Muscle layer of duodenum (tissue), 2 donors: ENCODE measurements at regions not wholly inside any gene's neighbourhood (a gene's known extent, or its start where the extent isn't known, plus 50 kb on each side); places are given as distances from the start of the nearest gene placed in this dataset.

Experiments
- H3K27ac ChIP-seq: one replicate; pipeline ENCODE4 v1.7.0; 2013; ENCODE audit warnings: mild to moderate bottlenecking, low read length
- H3K27me3 ChIP-seq: one replicate; pipeline ENCODE4 v1.7.0; 2013; ENCODE audit warnings: low read depth, mild to moderate bottlenecking, control low read depth, low read length
- H3K36me3 ChIP-seq, 2 donors: one replicate each; pipeline ENCODE4 v1.7.0; 2013; ENCODE audit warnings: low read length in 2 of 2, control low read depth in 1 of 2, mild to moderate bottlenecking in 1 of 2; ENCODE audit not compliant: insufficient read depth in 2 of 2, control insufficient read depth in 1 of 2
- H3K4me1 ChIP-seq, 2 donors: one replicate each; pipeline ENCODE4 v1.7.0; 2013; ENCODE audit warnings: low read length in 2 of 2, mild to moderate bottlenecking in 2 of 2, control low read depth in 1 of 2, moderate library complexity in 1 of 2; ENCODE audit not compliant: insufficient read depth in 2 of 2, control insufficient read depth in 1 of 2
- H3K4me3 ChIP-seq, 2 donors: one replicate each; pipeline ENCODE4 v1.7.0; 2013; ENCODE audit warnings: low read length in 2 of 2, low read depth in 1 of 2, mild to moderate bottlenecking in 1 of 2
- H3K9me3 ChIP-seq, 2 donors: one replicate each; pipeline ENCODE4 v1.7.0; 2013; ENCODE audit warnings: low read length in 2 of 2, control low read depth in 1 of 2, mild to moderate bottlenecking in 1 of 2; ENCODE audit not compliant: control insufficient read depth in 1 of 2
- donor health status: healthy.

GRCh38 chr5:96058084-96058483, 96.4 kb upstream of the ELL2 start:
- Histone ChIP-seq H3K9me3 (no peaks in the 10 kb centered on the region), H3K4me1 (no peaks in the 10 kb centered on the region), H3K4me3 (no peak overlapping the region), H3K27me3 (no peaks in the 10 kb centered on the region), H3K36me3 (no peaks in the 10 kb centered on the region), H3K27ac (no peak overlapping the region)

DNA sequence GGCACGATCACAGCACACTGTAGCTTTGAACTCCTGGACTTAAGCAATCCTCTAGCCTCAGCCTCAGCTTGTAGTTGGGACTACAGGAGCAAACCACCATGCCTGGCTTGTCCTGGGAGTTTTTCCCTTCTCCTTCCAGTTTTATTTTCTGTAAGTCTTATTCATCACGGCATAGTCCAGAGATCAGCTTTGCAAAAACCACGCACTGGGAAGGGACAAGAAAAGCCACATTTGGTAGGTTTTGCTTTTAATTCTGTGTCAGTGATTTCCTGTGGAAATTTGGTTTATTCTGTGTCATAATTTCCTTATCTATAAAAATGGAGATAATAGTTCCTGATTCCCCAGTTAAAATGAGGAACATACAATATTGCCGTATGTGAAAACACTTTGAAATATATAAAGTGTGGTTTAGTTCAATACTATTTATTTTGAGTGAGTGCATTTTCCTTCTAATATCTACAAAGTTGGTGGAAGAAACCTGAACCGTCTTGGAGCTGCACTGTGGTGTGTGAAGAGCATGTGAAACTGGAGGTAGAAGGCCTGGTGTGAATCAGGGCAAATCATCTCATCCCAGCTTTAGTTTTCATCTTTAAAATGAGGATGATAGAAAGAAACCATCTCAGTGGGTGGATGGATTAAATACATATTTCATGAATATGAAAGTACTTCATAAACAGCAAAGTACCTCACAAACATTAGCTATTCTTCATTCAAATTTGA, 92.8 kb upstream of the ELL2 start:
- Histone ChIP-seq H3K4me3 (no peak overlapping the region), H3K27ac (no peak overlapping the region), H3K9me3 (no peaks in the 10 kb centered on the region), H3K27me3 (no peaks in the 10 kb centered on the region), H3K36me3 (no peaks in the 10 kb centered on the region), H3K4me1 (peaks cover 0 to under 1% of the 10 kb centered on the region in 2 donors)

DNA sequence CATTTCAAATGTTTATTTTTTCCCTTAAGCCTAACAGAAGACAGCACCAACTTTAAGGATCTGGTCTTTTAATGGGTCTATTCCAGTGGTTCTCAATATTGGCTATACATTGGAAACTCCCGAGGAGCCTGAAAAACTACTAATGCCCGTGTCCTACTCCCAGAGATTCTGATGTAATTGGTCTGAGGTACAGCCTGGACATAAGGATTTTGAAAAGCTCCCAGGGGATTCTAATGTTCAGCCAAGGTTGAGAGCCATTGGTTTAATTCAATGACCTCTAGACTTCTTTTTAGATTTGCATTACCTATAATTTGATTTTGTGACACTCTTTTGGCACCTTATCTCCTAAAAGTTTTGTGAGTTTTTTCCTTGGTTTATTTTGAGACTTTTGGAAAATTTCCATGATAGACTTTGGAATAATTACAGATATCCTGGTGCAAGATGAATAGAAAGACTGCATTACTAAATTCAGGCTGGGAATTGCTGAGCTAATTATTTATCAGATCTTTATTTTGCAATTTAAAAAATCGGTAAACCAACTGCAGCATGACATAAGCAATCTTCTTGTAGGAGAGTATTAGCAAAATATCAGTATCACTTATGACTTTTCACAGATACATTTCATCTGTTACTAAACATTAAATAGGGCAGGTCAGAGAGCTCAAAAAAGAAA, 91.5 kb upstream of the ELL2 start:
- H3K36me3 ChIP-seq, result no peaks in the 10 kb centered on the region
- no peaks in the 10 kb centered on the region for H3K27me3 ChIP-seq
- H3K4me1 ChIP-seq, result peaks cover 0 to 3% of the 10 kb centered on the region in 2 donors
- no peak overlapping the region for H3K27ac ChIP-seq
- H3K4me3 ChIP-seq, result no peak overlapping the region
- H3K9me3 ChIP-seq, result no peaks in the 10 kb centered on the region

DNA sequence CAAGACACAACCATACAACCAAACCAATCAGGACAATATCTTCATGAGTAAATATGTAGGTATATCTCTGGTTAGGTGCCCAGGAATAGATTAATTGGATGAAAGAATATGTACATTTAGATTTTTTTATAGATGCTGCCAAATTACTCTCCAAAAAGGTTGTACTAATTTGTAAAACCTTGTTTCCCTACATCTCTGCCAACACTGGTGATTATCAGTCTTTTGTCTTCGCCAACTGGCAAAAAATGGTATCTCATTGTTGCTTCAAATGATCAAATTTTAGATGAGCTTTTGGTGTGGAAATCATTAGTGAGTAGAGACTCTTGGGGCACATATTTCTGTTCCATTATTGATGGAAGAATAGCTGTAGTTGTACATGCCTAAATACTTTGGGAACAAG, 90.7 kb upstream of the ELL2 start:
- Histone ChIP-seq H3K36me3 (no peaks in the 10 kb centered on the region), H3K9me3 (no peaks in the 10 kb centered on the region), H3K27ac (no peak overlapping the region), H3K27me3 (no peaks in the 10 kb centered on the region), H3K4me3 (no peak overlapping the region), H3K4me1 (peaks cover 0 to 3% of the 10 kb centered on the region in 2 donors)

- Histone ChIP-seq H3K4me3 (no peak overlapping the region), H3K27me3 (no peaks in the 10 kb centered on the region), H3K9me3 (no peaks in the 10 kb centered on the region), H3K27ac (no peak overlapping the region), H3K36me3 (no peaks in the 10 kb centered on the region), H3K4me1 (peaks cover 0 to 3% of the 10 kb centered on the region in 2 donors)
Observed at GRCh38 chr5:96051401-96051830, 89.8 kb upstream of the ELL2 start.

GRCh38 chr5:96050273-96050880, 88.7 kb upstream of the ELL2 start:
- no peak overlapping the region for H3K27ac ChIP-seq
- no peaks in the 10 kb centered on the region for H3K27me3 ChIP-seq
- H3K36me3 ChIP-seq, result no peaks in the 10 kb centered on the region
- peaks cover 0 to 3% of the 10 kb centered on the region in 2 donors for H3K4me1 ChIP-seq
- no peak overlapping the region for H3K4me3 ChIP-seq
- H3K9me3 ChIP-seq, result no peaks in the 10 kb centered on the region

GRCh38 chr5:96049398-96050272, 88.0 kb upstream of the ELL2 start:
- Histone ChIP-seq H3K4me3 (no peak overlapping the region), H3K27ac (no peak overlapping the region), H3K27me3 (no peaks in the 10 kb centered on the region), H3K36me3 (no peaks in the 10 kb centered on the region), H3K9me3 (no peaks in the 10 kb centered on the region), H3K4me1 (peaks cover 0 to 3% of the 10 kb centered on the region in 2 donors)

- peaks cover 0 to 3% of the 10 kb centered on the region in 2 donors for H3K4me1 ChIP-seq
- H3K36me3 ChIP-seq, result no peaks in the 10 kb centered on the region
- no peak overlapping the region for H3K4me3 ChIP-seq
- no peaks in the 10 kb centered on the region for H3K27me3 ChIP-seq
- H3K9me3 ChIP-seq, result no peaks in the 10 kb centered on the region
- no peak overlapping the region for H3K27ac ChIP-seq
Observed at GRCh38 chr5:96048763-96049162, 87.1 kb upstream of the ELL2 start.

GRCh38 chr5:96045888-96046287, 84.2 kb upstream of the ELL2 start:
- H3K9me3 ChIP-seq, result no peaks in the 10 kb centered on the region
- H3K27me3 ChIP-seq, result no peaks in the 10 kb centered on the region
- peaks cover 0 to 3% of the 10 kb centered on the region in 2 donors for H3K4me1 ChIP-seq
- H3K4me3 ChIP-seq, result no peak overlapping the region
- no peaks in the 10 kb centered on the region for H3K36me3 ChIP-seq
- no peak overlapping the region for H3K27ac ChIP-seq

GRCh38 chr5:96043446-96043845, 81.8 kb upstream of the ELL2 start:
- H3K27ac ChIP-seq, result no peak overlapping the region
- H3K9me3 ChIP-seq, result peaks cover 0 to 2% of the 10 kb centered on the region in 2 donors
- H3K27me3 ChIP-seq, result no peaks in the 10 kb centered on the region
- H3K4me1 ChIP-seq, result no peaks in the 10 kb centered on the region
- H3K4me3 ChIP-seq, result no peak overlapping the region
- H3K36me3 ChIP-seq, result no peaks in the 10 kb centered on the region

DNA sequence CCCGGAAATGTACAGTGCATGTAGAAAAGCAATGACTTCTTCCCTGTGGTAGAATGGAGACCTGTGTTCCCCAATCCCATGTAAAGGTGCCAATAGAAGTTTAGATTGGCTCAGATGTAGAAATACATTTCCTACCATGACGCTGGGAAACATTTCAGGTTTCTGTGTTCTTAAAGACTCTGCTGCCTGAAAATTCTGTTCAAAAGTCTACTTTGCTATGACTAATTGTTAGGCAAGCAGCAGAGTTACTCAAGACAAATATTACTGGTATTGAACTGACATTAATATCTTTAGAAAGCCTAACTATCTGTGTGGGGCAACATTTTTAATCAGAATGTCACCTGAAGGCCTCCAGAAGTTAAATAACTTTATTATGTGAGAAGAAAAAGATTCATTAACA, 75.5 kb upstream of the ELL2 start:
- no peaks in the 10 kb centered on the region for H3K27me3 ChIP-seq
- no peaks in the 10 kb centered on the region for H3K36me3 ChIP-seq
- no peak overlapping the region for H3K27ac ChIP-seq
- H3K4me3 ChIP-seq, result no peak overlapping the region
- H3K4me1 ChIP-seq, result no peaks in the 10 kb centered on the region
- peaks cover 0 to 3% of the 10 kb centered on the region in 2 donors for H3K9me3 ChIP-seq
